Gastrocnemius medialis (tissue), 4 donors: ENCODE measurements at regions not wholly inside any gene's neighbourhood (a gene's known extent, or its start where the extent isn't known, plus 50 kb on each side); places are given as distances from the start of the nearest gene placed in this dataset.

ENCODE experiments used
- POLR2A ChIP-seq, 2 donors: fragments of 450-650 bp; IDR thresholded peaks; one replicate each; pipeline ENCODE4 v1.6.1; 2017; ENCODE audit warnings: antibody characterized with exemption in 2 of 2, mild to moderate bottlenecking in 2 of 2, moderate library complexity in 2 of 2
- TF ChIP-seq, protein P1 (sequence below), 5 experiments: fragments of 450-650 bp in 3 of 5; fragments of 200-600 bp in 2 of 5; sonication (generic) in 2 of 5; IDR thresholded peaks in 4 of 5; conservative IDR thresholded peaks in 1 of 5; 1 replicate in 4 of 5; 2 replicates in 1 of 5; pipeline ENCODE4 v1.5.1; 2016 to 2019; ENCODE audit warnings: antibody characterized with exemption in 5 of 5, mild to moderate bottlenecking in 3 of 5, moderate library complexity in 3 of 5

DNA sequence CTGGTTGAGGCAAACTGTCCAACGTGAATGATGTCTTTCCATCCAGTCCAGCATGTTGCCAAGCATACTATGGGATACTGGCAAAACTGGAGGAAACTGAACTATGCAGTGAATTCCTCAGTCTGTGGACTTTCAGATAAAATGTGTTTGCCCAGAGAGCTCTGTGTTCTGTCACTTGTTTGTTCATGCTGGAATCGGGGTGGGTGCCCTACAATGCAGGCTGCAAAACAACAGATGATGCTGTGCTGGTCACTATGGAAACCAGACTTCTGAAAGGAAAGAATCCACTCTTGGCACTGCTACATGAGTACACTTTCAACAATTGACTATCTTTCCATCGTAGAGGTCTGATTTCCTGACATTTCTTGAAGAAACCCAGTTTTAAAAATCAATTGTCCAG lies 272.5 kb upstream of the ARHGEF26 start:
- no peak for TF ChIP-seq POLR2A (IDR thresholded peaks at IDR 0.05)
- TF ChIP-seq, protein P1, sequence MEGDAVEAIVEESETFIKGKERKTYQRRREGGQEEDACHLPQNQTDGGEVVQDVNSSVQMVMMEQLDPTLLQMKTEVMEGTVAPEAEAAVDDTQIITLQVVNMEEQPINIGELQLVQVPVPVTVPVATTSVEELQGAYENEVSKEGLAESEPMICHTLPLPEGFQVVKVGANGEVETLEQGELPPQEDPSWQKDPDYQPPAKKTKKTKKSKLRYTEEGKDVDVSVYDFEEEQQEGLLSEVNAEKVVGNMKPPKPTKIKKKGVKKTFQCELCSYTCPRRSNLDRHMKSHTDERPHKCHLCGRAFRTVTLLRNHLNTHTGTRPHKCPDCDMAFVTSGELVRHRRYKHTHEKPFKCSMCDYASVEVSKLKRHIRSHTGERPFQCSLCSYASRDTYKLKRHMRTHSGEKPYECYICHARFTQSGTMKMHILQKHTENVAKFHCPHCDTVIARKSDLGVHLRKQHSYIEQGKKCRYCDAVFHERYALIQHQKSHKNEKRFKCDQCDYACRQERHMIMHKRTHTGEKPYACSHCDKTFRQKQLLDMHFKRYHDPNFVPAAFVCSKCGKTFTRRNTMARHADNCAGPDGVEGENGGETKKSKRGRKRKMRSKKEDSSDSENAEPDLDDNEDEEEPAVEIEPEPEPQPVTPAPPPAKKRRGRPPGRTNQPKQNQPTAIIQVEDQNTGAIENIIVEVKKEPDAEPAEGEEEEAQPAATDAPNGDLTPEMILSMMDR (IDR thresholded peaks at IDR 0.05 in 4 of 5, conservative IDR thresholded peaks at IDR 0.05 in 1 of 5), result no peak
